Kidney epithelial cell (primary cell): ENCODE measurements at regions not wholly inside any gene's neighbourhood (a gene's known extent, or its start where the extent isn't known, plus 50 kb on each side); places are given as distances from the start of the nearest gene placed in this dataset.

Source experiments
- DNase-seq: peaks from one replicate; pipeline ENCODE4 v3.0.0-alpha.2; 2010; ENCODE audit warnings: low read depth
- H3K27me3 ChIP-seq: 2 replicates; pipeline ENCODE4 v1.6.0; 2011; ENCODE audit warnings: low read length; ENCODE audit not compliant: control insufficient read depth, insufficient read depth
- H3K36me3 ChIP-seq: 2 replicates; pipeline ENCODE4 v1.5.1; 2011; ENCODE audit warnings: low read length; ENCODE audit not compliant: control insufficient read depth, insufficient read depth
- H3K4me3 ChIP-seq: 2 replicates; pipeline ENCODE4 v1.5.1; 2011; ENCODE audit warnings: low read depth, mild to moderate bottlenecking, control low read depth, low read length
- TF ChIP-seq, protein P1 (sequence below): IDR thresholded peaks from 2 replicates; pipeline ENCODE4 v1.5.1; 2011; ENCODE audit warnings: mild to moderate bottlenecking, moderate library complexity, low read length, control low read depth, inconsistent platforms; ENCODE audit not compliant: insufficient read depth, poor library complexity, severe bottlenecking

DNA sequence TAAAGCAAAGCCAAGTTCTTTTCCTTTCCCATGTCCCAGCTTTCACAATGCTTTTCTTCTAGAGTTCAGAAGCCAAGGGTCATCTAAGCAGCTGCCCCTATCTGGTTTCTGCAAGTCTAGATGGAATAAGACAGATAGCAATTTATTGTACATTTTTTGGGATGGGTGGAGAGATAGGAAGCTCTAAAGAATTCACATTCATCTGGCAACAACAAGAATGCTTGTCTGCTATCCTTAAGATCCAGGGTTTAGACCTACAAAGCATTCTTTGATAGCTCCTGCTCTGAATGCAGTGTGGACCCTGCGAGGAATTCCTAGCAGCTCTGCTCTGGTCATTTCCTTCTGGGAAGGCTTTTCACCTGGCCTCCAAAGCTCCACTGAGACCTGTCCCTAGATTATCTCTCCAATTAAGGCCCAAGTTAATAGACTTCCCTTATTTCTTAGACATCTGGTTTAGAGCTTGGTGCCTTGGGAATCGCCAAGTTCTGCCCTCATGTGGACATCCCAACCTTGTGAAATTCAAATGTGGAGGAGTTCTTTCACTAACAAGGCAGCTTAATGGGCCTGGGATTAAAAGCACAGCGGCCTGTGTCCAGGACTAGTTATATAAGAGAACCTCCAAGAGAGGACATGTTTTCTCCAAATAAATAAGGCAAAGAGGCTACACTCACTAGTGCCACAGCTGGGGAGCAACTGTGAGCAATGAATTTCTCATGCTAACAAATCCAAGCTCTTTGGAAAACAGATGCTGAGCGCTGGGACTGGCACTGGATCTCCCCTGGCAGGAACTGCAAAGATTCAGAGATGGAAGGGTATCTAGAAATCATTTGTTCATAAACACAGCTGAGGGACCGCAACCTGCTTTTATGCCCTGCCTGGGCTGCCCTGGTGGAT lies 384.5 kb upstream of the DDHD1 start:
- TF ChIP-seq, protein P1, sequence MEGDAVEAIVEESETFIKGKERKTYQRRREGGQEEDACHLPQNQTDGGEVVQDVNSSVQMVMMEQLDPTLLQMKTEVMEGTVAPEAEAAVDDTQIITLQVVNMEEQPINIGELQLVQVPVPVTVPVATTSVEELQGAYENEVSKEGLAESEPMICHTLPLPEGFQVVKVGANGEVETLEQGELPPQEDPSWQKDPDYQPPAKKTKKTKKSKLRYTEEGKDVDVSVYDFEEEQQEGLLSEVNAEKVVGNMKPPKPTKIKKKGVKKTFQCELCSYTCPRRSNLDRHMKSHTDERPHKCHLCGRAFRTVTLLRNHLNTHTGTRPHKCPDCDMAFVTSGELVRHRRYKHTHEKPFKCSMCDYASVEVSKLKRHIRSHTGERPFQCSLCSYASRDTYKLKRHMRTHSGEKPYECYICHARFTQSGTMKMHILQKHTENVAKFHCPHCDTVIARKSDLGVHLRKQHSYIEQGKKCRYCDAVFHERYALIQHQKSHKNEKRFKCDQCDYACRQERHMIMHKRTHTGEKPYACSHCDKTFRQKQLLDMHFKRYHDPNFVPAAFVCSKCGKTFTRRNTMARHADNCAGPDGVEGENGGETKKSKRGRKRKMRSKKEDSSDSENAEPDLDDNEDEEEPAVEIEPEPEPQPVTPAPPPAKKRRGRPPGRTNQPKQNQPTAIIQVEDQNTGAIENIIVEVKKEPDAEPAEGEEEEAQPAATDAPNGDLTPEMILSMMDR = no peak
- Histone ChIP-seq H3K36me3 (no peaks in the 10 kb centered on the region), H3K27me3 (no peaks in the 10 kb centered on the region), H3K4me3 (no peak overlapping the region)
- DNase-seq = no peak

DNA sequence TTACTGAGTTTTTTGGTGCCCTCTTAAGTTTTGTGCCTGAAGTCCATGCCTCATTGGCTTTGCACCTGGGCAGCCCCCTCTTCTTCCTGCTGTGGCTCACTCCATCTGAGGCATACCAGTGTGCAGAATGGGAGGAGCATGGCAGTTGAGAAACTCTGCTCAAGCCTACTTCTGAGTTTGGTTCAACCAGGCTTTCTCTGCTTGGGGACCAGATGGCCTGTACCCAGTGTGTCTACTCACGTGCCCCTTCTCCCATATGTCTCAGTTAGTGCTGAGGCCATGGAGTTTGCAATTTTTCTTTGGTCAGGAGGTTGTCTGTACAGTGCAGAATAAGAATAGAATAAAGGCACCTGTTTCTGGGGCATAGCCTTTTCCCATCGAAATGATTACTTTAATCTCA lies 383.3 kb upstream of the DDHD1 start:
- TF ChIP-seq, protein P1 = no peak
- no peak overlapping the region for H3K4me3 ChIP-seq
- no peak for DNase-seq
- no peaks in the 10 kb centered on the region for H3K27me3 ChIP-seq
- no peaks in the 10 kb centered on the region for H3K36me3 ChIP-seq

DNA sequence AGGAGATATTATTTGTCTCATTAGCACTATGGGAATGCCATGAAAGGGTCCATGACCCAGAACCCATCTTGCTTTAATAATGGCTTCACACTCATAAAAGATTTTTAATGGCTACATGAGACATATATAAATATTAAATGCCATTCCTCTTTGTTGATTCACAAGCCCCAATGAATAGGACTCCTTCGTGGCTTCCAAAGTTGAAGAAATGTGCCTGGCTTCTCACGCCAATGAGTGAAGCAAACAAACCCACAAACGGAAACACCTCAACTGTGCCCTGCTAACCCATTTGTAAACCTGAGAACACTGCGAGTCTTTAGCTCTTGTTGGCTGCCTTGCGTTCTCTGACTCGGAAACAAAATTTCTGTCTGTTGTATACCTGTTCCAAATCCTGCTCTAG lies 381.7 kb upstream of the DDHD1 start:
- H3K4me3 ChIP-seq = no peak overlapping the region
- DNase-seq = no peak
- TF ChIP-seq, protein P1 = no peak
- H3K27me3 ChIP-seq = no peaks in the 10 kb centered on the region
- H3K36me3 ChIP-seq = no peaks in the 10 kb centered on the region

DNA sequence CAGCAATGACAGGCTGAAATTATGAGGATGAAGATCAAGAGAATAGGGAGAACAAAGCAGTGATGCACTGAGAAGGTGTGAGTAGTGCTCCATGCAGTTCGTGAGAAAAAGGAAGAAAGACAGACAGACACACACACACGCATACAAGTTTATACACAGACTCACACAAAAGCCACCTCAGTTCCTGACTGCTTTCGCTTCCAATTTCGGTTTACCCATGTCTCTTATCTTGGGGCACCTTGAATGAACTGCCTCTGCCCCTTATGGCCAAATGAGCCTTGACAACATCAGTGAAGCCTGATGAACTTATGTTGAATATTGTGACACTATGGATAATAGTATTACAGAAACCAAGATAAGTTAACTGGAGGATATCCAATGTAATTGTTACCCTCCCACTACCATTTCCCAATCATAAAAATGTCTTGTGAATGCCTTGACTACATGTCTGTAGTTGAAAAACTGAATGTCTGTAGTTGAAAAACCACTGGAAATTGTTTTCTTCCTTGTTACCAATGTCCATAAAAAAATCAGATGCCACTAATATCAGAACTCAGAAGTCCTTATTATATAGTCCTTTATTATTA lies 380.4 kb upstream of the DDHD1 start:
- no peak for DNase-seq
- TF ChIP-seq, protein P1 = no peak
- no peak overlapping the region for H3K4me3 ChIP-seq
- H3K27me3 ChIP-seq = no peaks in the 10 kb centered on the region
- H3K36me3 ChIP-seq = no peaks in the 10 kb centered on the region

DNA sequence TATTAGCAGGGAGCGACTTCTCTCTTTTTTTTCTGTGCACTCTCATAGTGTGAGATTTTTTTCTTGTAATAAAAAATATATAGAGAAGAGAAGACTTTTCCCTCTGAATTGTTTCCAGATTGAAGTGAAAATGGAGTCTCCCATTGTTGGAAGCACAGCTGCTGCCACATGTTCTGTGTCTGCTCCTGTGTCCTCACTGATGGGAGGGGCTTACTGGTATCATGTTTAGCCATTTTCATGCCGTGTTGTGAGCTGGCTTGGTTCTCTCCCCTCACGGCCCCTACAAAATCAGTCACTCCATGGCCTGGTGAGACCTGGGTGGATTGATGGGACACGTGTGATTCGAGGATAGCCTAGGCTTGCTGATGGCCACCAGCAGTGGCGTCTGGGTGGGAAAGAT lies 379.7 kb upstream of the DDHD1 start:
- Histone ChIP-seq H3K36me3 (no peaks in the 10 kb centered on the region), H3K4me3 (no peak overlapping the region), H3K27me3 (no peaks in the 10 kb centered on the region)
- TF ChIP-seq, protein P1 = no peak
- DNase-seq = no peak
